A673 (cell line): ENCODE measurements at regions not wholly inside any gene's neighbourhood (a gene's known extent, or its start where the extent isn't known, plus 50 kb on each side); places are given as distances from the start of the nearest gene placed in this dataset.

Source experiments
- EZH2 ChIP-seq: fragments of 200-600 bp; sonication (generic); IDR thresholded peaks from 2 replicates; pipeline ENCODE4 v1.6.1; 2017; ENCODE audit warnings: borderline replicate concordance, low read depth, mild to moderate bottlenecking, mixed read lengths, antibody characterized with exemption, low read length; ENCODE audit not compliant: poor library complexity, severe bottlenecking
- TF ChIP-seq, protein P1 (sequence below): fragments of 300-800, 200-600 bp; sonication (generic); conservative IDR thresholded peaks from 2 replicates; pipeline ENCODE4 v1.5.1; 2017; ENCODE audit warnings: low read depth, mild to moderate bottlenecking, antibody characterized with exemption, low read length, moderate library complexity, mixed read lengths

GRCh38 chr1:221337106-221337505 lies 404.8 kb downstream of the DUSP10 start:
- TF ChIP-seq, protein P1, sequence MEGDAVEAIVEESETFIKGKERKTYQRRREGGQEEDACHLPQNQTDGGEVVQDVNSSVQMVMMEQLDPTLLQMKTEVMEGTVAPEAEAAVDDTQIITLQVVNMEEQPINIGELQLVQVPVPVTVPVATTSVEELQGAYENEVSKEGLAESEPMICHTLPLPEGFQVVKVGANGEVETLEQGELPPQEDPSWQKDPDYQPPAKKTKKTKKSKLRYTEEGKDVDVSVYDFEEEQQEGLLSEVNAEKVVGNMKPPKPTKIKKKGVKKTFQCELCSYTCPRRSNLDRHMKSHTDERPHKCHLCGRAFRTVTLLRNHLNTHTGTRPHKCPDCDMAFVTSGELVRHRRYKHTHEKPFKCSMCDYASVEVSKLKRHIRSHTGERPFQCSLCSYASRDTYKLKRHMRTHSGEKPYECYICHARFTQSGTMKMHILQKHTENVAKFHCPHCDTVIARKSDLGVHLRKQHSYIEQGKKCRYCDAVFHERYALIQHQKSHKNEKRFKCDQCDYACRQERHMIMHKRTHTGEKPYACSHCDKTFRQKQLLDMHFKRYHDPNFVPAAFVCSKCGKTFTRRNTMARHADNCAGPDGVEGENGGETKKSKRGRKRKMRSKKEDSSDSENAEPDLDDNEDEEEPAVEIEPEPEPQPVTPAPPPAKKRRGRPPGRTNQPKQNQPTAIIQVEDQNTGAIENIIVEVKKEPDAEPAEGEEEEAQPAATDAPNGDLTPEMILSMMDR: no peak
- no peak for TF ChIP-seq EZH2
